Endothelial cell (in vitro differentiated cells): ENCODE measurements at regions not wholly inside any gene's neighbourhood (a gene's known extent, or its start where the extent isn't known, plus 50 kb on each side); places are given as distances from the start of the nearest gene placed in this dataset.
"Not testable (repeated sequence)": the region's sequence is repeated elsewhere in the genome, so short reads cannot be mapped to it uniquely, and the experiment has no call there.

Source experiments
- DNase-seq: peaks from one replicate; pipeline ENCODE4 v3.0.0; 2021; ENCODE audit warnings: low spot score
- H3K27ac Mint-ChIP-seq: one replicate; pipeline ENCODE4 v1.8.0; 2021; ENCODE audit warnings: mixed read lengths, inconsistent platforms; ENCODE audit not compliant: unreplicated experiment
- H3K27me3 Mint-ChIP-seq: one replicate; pipeline ENCODE4 v1.8.0; 2021; ENCODE audit warnings: mild to moderate bottlenecking, moderate library complexity, mixed read lengths, inconsistent platforms; ENCODE audit not compliant: unreplicated experiment
- H3K36me3 Mint-ChIP-seq: one replicate; pipeline ENCODE4 v1.8.0; 2021; ENCODE audit warnings: mild to moderate bottlenecking, low read depth, mixed read lengths, inconsistent platforms; ENCODE audit not compliant: unreplicated experiment
- H3K4me1 Mint-ChIP-seq: one replicate; pipeline ENCODE4 v1.8.0; 2021; ENCODE audit warnings: mild to moderate bottlenecking, mixed read lengths, inconsistent platforms; ENCODE audit not compliant: unreplicated experiment
- H3K4me3 Mint-ChIP-seq: one replicate; pipeline ENCODE4 v1.8.0; 2021; ENCODE audit warnings: mild to moderate bottlenecking, mixed read lengths, inconsistent platforms; ENCODE audit not compliant: unreplicated experiment
- H3K9me3 Mint-ChIP-seq: one replicate; pipeline ENCODE4 v1.8.0; 2021; ENCODE audit warnings: mixed read lengths, inconsistent platforms; ENCODE audit not compliant: unreplicated experiment
- TF ChIP-seq, protein P1 (sequence below): fragments of 200-600 bp; sonication (generic); IDR thresholded peaks from one replicate; pipeline ENCODE4 v1.5.0; 2021; ENCODE audit warnings: antibody characterized with exemption; ENCODE audit not compliant: unreplicated experiment

DNA sequence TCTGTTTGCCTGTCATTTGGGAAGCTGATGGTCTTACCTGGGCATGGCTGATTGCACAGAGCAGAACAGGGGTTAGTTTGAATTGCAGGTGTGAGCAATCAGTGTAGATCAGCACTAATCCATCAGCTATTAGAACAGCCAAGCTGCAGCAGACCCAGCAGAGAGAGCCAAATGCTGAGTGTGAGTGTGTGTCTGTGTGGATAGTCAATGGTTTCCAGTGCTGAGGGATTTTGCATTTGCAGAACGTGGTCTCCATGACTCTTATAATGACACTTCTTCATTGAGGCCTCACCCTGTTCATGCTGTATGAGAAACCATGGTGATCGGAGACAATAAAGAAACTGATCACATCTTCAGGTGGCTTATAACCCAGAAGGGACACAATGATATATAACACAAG, 312.1 kb downstream of the SOX2 start:
- no peaks in the 10 kb centered on the region for H3K9me3 Mint-ChIP-seq
- no peak overlapping the region for H3K4me3 Mint-ChIP-seq
- no peak for DNase-seq
- TF ChIP-seq, protein P1, sequence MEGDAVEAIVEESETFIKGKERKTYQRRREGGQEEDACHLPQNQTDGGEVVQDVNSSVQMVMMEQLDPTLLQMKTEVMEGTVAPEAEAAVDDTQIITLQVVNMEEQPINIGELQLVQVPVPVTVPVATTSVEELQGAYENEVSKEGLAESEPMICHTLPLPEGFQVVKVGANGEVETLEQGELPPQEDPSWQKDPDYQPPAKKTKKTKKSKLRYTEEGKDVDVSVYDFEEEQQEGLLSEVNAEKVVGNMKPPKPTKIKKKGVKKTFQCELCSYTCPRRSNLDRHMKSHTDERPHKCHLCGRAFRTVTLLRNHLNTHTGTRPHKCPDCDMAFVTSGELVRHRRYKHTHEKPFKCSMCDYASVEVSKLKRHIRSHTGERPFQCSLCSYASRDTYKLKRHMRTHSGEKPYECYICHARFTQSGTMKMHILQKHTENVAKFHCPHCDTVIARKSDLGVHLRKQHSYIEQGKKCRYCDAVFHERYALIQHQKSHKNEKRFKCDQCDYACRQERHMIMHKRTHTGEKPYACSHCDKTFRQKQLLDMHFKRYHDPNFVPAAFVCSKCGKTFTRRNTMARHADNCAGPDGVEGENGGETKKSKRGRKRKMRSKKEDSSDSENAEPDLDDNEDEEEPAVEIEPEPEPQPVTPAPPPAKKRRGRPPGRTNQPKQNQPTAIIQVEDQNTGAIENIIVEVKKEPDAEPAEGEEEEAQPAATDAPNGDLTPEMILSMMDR: no peak
- H3K4me1 Mint-ChIP-seq: no peaks in the 10 kb centered on the region
- no peaks in the 10 kb centered on the region for H3K27me3 Mint-ChIP-seq
- H3K27ac Mint-ChIP-seq: no peak overlapping the region
- no peaks in the 10 kb centered on the region for H3K36me3 Mint-ChIP-seq

DNA sequence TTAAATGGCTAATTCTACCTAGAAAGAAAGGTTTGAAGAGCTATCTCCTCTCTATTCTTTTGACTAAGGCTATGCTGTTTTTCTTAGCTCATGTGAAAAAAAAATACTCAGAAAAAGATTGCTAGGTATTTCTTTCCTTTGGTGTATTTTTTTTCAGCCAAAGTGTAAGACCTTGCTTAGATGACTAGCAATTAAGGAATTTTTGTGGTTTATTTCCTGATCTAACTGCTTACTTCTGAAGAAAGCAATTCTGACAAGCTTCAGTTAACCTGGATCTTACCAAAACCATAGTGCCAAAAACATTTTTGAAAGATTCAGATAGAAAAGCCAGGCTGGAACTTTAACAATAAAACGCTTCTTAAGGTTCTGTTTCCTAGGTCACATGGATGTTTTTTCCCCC, 315.6 kb downstream of the SOX2 start:
- H3K27ac Mint-ChIP-seq: no peak overlapping the region
- peaks cover 2% of the 10 kb centered on the region for H3K27me3 Mint-ChIP-seq
- H3K9me3 Mint-ChIP-seq: no peaks in the 10 kb centered on the region
- H3K4me3 Mint-ChIP-seq: no peak overlapping the region
- no peak for DNase-seq
- H3K36me3 Mint-ChIP-seq: no peaks in the 10 kb centered on the region
- TF ChIP-seq, protein P1: no peak
- no peaks in the 10 kb centered on the region for H3K4me1 Mint-ChIP-seq

DNA sequence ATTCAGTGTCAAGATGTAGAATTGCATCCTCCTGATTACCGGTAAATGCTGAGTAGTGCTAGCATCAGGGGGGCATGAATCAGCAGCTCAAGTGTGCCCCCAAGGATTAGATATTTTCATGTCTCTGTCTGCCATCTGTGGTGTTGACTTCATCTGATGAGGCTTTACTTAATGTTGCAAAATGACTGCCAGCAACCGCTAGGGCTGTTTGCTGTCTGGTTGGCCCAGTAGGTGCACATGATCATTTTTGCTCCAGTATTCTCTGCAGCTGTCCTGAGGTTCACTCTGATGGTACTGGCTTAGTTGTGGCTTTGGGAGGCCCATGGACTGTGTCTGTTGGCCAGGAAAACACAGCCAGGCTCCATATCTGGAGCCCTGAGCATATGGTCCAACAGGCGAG, 316.4 kb downstream of the SOX2 start:
- no peaks in the 10 kb centered on the region for H3K4me1 Mint-ChIP-seq
- TF ChIP-seq, protein P1: no peak
- H3K9me3 Mint-ChIP-seq: no peaks in the 10 kb centered on the region
- H3K27ac Mint-ChIP-seq: no peak overlapping the region
- no peak overlapping the region for H3K4me3 Mint-ChIP-seq
- no peak for DNase-seq
- peaks cover 2% of the 10 kb centered on the region for H3K27me3 Mint-ChIP-seq
- H3K36me3 Mint-ChIP-seq: no peaks in the 10 kb centered on the region

DNA sequence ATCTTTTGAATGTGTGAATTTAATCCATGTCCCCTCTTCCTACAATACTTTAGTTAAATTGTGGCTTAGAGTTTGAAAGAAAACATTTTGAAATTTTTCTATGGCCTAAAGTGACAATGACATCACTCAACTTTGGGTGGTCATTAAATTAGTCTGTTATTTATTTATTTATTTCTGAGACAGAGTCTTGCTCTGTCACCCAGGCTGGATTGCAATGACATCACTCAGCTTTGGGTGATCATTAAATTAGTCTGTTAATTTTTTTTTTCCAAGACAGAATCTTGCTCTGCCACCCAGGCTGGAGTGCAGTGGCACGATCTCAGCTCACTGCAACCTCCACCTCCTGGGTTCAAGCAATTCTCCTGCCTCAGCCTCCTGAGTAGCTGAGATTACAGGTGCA, 322.5 kb downstream of the SOX2 start:
- not testable (repeated sequence) for H3K27me3 Mint-ChIP-seq, H3K27ac Mint-ChIP-seq, H3K9me3 Mint-ChIP-seq, H3K4me3 Mint-ChIP-seq, H3K4me1 Mint-ChIP-seq, H3K36me3 Mint-ChIP-seq, DNase-seq

DNA sequence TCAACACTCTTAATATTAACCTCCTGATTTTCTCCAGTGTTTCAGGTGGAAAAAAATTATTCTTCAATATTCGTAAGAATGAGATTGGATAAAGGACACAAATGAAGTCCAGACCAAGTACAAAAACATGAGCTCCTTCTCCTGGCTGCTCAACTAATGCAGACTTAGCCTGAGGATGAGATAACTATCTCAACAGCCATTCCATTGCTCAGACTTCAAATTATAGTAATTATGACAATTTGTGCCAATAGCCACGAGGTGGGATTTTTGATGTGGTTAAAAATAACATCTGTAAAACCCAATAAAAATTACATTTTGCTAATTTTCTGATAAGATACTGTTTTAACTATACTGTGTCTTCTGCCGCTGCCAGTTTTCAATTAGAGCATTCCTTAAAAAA, 323.6 kb downstream of the SOX2 start:
- TF ChIP-seq, protein P1: no peak
- no peak overlapping the region for H3K27ac Mint-ChIP-seq
- H3K27me3 Mint-ChIP-seq: no peaks in the 10 kb centered on the region
- DNase-seq: no peak
- H3K4me1 Mint-ChIP-seq: no peaks in the 10 kb centered on the region
- no peaks in the 10 kb centered on the region for H3K36me3 Mint-ChIP-seq
- H3K4me3 Mint-ChIP-seq: no peak overlapping the region
- H3K9me3 Mint-ChIP-seq: no peaks in the 10 kb centered on the region

DNA sequence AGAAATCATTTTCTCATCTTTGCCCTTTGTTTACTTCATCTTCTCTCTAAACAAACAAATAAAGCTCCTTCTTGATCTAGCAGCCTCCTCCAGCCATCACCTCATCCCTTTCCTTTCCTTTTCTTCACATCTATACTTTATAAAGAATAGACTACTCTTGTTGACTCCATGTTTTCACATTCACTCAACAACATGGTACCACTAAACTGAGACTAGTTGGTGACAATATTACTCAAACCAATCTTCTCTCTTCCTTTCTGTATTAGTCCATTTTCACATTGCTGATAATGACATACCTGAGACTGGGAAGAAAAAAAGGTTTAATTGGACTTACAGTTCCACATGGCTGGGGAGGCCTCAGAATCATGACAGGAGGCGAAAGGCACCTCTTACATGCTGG, 324.7 kb downstream of the SOX2 start:
- H3K4me1 Mint-ChIP-seq: no peaks in the 10 kb centered on the region
- H3K9me3 Mint-ChIP-seq: no peaks in the 10 kb centered on the region
- DNase-seq: no peak
- H3K27me3 Mint-ChIP-seq: no peaks in the 10 kb centered on the region
- no peaks in the 10 kb centered on the region for H3K36me3 Mint-ChIP-seq
- no peak overlapping the region for H3K27ac Mint-ChIP-seq
- TF ChIP-seq, protein P1: no peak
- no peak overlapping the region for H3K4me3 Mint-ChIP-seq
